CD4-positive, alpha-beta T cell treated with Interleukin-1 beta for 1 hour (primary cell): ENCODE measurements at regions not wholly inside any gene's neighbourhood (a gene's known extent, or its start where the extent isn't known, plus 50 kb on each side); places are given as distances from the start of the nearest gene placed in this dataset.

Experiments used
- DNase-seq, 2 donors: peaks; one replicate each; pipeline ENCODE4 v3.0.0-alpha.2; 2020 to 2022

DNA sequence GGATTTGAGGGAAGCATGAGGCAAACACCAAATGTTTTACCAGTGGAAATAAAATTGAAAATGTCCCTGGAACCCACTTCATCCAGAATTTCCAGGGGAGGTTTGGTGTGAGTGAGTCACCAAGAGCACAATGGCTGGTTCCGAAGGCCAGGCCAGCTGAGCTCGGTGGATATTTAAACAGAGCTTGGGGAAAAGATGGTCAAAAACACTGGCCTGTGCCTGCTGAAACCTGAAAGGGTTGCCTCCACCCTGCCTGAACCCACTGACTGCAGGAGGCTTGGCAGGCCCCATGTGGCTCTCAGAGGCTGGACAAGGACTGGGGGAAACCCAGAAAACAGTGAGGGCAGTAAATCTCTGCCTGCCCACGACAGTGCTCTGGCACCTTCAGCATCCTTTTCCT is 93.9 kb downstream of the TTC32 start:
- no peak for DNase-seq

DNA sequence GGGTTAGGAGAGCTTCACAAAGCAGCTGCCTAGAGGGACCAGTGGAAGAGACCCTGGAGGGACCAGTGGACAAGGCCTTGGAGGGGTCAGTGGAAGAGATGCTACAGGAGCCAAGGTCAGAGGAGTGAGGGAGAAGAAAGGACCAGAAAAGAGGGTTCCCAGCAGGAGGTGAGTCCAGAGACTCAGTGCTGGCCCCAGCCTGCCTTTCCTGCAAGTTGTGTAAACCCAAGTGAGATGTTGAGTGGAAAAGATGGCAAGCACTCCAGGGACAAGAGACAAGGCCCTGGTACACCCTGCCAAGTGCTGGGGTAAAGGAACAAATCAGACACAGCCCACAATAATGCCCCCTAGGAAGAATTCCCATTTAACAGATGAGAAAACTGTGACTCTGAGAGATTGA is 94.4 kb downstream of the TTC32 start:
- no peak for DNase-seq

DNA sequence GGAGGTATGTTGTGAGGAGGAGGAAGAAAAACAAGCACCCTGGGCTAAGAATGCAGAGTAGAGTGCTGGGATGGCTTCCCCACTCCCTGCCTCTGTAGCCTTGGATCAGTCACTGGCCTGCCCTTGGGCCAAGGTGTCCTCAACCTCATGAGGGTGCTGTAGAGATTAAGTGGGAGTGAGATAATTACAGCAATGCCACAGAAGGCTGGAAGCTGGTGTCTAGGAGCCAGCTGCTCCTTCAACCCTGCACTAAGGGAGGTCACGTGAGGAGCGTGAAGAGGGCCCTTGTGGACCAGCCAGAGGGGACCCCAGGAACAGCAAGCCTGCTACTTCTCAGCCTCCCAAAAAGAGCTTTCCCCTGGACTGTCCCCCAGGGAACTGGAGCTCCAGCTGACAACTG is 95.2 kb downstream of the TTC32 start:
- DNase-seq: no peak

- DNase-seq: no peak
These were observed 95.7 kb downstream of the TTC32 start for GRCh38 chr2:19806131-19806530.

- no peak for DNase-seq
These were observed 96.5 kb downstream of the TTC32 start for GRCh38 chr2:19805266-19805665.

DNA sequence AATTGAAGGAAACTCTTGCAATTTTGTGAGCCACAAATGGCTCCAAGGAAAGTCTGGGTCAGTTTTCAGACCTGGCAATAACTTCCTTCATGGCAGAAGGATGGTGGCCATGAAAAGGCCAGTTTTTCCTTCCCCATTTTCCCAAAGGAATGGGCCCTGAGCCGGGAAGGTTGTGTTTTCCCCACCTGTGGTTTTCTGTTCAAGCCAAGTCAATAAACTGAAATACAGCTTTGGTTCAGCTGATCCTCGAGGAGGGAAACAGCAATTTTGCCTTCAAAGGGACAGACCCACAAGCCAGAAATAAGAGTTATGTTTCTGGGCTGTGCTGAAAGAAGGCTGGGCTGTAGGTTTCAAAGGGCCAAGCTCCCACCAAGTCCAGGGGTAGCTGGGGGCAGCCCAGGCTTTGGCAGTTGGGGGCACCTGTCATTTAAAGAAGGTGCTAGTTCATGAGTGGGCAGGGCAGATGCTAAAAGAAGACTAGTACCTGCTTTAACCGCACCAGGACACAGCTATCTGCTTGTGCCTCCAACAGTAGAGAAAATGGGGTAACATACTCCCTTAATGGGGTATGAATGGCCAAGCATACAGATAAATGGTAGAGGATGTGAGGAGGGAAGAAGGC is 97.0 kb downstream of the TTC32 start:
- no peak for DNase-seq

- DNase-seq: no peak
These were observed 99.5 kb downstream of the TTC32 start for GRCh38 chr2:19802086-19802841.

DNA sequence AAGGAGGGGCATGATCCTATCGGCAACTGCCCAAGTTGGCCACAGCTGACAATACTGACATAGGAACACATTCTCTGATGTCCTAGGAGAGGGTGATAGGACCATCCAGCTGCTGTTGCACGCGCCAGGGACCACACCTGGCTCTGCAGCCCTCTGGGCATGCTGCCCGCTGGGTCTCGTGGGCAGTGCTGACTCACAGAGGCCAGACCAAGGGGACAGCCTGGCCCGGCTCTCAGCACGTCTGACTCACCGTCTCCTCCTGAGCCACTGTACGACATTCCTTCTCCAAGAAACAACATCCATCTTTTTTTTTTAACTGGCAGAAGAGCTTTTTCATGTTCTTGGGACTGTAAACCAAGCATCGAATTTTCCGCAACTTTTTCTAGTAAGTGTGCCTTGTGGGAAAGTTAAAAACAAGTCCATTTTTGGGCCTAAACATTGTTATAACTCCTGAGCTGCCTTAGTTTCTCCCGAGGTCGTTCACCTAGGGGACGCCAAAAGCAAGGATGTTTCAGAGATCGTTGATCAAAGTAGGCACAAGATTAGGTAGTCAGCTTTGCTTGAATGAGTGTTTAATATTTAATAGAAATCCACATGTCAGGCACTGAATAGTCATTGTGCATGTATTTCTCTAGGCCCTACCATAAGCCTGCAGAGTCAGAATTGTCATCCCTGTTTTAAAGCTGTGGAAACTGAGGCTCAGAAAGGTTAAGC is 100.3 kb downstream of the TTC32 start:
- no peak for DNase-seq

DNA sequence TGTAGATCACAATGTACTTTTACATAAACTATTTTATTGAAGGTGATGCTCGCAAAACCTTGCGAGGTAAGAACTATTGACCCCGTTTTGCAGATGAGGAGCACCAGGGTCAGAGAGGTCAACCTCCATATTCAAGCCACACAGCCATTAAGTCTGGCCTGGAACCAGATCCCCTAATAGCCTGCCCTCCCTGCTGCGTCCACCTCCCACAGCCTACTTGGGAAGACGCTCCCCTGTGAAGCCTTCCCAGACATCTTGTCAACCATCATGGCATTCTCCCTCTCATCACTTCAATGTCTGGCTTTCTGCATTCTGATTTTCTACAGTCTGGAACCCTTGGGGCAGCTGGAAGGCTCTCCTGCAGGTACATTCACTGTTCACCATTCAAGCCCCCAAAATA is 101.0 kb downstream of the TTC32 start:
- no peak for DNase-seq

DNA sequence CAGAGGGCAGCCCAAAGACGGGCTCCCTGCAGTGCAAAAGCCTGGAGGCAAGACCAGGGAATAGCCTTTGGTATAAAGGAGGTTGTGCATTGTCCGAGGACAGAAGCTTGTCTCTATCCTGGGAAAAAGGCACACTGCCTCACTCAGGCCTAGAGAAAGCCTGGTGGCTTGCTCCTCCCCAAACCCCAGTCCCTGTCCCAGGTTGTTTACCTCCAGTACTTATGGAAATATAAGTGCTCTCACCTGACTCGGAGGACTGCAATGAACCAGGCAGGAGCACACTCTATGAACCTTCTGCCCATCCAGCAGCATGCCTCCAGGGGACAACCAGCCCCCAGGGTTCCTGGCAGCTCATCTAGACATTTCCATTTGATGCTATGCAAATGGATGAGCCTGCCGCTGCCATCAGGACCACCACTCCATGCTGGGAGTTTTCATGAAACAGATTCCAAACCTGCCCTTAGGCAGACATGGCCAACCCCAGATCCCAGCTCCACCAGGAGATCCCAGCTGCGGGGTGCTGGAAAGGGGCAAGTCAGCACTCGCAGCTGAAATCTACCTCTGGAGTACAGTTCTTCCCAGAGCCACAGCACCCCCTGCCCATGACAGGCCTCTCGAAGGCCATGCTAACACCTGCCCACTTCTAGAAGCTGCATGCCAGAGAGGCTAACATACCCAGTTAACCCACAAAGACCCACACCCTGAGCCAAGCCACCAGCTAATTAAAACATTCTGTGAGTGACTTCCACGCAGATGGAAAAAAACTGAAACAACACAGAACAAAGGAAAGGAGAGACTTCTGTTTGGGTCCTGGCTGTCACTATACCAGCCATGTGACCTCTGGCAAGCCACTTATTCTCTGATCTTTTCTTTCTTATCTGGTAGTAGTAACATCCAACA is 101.7 kb downstream of the TTC32 start:
- DNase-seq: no peak

DNA sequence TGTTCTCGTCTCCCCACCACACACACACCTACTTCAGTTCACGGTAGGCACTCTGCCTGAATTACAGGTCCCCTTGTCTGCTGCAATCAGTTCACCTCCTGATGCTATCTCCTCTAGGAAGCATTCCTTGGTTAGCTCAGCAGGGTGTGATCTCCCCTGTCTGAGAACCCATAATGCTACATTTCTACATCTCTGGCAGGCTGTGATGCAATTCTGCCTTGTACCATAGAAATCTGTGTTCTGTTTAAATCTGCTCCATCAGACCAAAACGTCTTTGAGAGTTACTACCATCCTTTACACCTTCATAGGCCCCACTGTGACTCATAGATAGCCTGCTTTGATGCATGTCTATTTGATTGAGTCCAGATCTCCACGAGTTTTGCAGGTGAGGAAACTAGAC is 103.9 kb downstream of the TTC32 start:
- no peak for DNase-seq

DNA sequence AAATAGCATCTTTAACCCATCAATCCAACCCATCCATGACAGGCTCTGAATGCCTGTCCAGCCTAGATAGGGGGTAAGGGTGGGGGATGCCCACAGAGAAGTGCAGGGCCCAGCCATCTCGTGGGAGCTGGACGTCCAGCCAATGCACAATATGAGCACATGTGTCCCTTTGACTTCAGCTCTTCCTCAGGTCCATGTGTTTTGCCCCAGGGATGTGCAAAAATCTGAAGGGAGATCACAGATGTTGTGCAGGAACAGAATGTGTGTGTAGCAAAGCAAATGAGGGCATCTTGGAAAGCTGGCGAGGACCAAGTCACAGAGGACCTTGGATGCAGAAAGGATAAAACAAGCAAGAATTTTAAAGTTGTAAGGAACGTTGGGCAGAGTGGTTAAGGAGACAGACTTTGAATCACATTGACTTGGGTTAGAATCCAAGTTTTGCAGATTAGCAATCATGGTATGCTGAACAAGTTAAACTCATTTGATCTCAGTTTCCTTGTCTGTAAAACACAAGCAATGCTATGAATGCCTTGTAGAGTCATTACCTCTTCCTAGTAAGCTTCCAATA is 104.5 kb downstream of the TTC32 start:
- DNase-seq: no peak

- no peak for DNase-seq
These were observed 105.6 kb downstream of the TTC32 start for GRCh38 chr2:19796035-19796695.

- DNase-seq: no peak
These were observed 108.5 kb downstream of the TTC32 start for GRCh38 chr2:19793132-19793750.

DNA sequence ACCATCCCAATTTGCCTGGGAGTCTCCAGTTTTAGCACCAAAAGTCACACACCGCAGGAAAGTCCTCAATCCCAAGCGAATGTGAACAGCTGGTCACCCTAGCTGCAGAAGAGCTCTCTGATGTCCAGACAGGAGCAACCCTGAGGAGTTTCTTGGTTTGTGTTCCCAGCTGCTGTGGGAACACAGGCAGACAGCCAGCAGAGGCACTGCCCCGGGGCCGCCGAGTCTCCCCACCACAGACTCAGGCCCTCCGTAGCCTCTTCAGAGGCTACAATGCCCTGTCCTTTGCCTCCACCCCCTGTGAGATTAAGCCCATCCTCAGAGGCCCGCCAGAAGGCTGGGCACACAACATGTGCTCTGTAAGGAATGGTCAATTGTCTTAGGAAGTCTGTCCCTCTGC is 111.5 kb downstream of the TTC32 start:
- DNase-seq: no peak

- no peak for DNase-seq
These were observed 114.6 kb downstream of the TTC32 start for GRCh38 chr2:19787134-19787533.

DNA sequence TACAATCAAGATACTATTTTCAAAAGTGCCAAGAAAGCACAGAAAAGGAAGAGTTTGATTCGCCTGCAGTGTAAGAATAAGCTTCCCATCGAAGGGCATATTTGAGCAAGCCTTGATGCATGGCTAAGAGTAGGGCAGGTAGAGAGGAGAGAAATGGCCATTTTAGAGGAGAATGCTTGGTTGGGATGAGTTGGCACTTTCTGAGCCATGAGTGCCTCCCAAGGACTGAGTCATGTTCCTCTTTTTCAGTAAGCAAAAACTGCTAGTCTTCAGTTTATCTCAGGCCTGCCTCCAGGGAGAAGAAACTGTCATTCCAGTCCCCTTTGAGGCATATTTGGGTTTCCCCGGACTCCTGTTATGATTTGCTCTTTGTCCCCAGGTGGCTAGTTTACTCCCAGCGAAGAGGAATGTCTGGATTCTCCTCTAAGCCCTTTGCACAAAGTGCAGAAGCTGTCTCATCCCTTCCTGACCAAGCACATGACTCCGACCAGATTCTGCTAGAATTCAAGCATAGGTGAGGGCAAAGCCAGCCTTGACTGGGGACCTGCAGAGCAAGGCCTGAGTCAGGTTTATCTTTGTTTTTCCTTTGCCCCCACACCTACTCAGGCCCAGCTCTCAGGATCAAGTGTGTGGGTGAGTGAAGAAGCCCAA is 115.2 kb downstream of the TTC32 start:
- peak in 1 of 2 donors; percentile 16 for DNase-seq

GRCh38 chr2:19785867-19786266 is 115.9 kb downstream of the TTC32 start:
- no peak for DNase-seq

DNA sequence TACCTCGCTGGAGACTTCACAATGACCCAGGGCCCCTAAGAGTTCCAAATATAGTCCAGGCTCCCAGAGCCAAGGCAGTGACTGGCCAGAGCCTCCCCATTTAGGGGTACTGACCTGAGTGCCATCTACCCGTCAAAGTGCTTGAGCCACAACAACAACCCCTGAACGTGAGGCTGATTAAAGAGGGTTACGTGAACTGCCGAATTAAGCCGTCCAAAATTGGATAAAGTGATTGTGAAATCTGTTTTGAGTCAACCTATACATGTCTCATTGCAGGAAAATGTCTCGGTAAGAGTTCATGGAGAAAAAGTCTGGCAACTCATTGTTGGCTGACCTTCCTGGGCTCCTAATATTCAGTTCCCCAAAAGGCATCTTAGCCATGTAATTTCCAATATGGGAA is 116.3 kb downstream of the TTC32 start:
- no peak for DNase-seq

GRCh38 chr2:19784456-19784855 is 117.3 kb downstream of the TTC32 start:
- no peak for DNase-seq

DNA sequence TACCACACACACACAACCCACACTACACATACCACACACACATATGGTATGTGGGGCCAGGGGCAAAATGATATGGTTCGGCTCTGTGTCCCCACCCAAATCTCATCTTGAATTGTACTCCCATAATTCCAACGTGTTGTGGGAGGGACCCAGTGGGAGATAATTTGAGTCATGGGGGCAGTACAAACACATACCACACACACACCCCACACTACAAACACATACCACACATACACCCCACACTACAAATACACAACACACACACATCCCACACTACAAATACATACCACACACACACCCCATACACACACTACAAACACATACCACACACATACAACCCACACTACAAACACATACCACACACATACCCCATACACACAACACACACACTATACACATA is 117.8 kb downstream of the TTC32 start:
- no peak for DNase-seq
